22Rv1 (cell line): ENCODE measurements at regions not wholly inside any gene's neighbourhood (a gene's known extent, or its start where the extent isn't known, plus 50 kb on each side); places are given as distances from the start of the nearest gene placed in this dataset.
"Not testable (repeated sequence)": the region's sequence is repeated elsewhere in the genome, so short reads cannot be mapped to it uniquely, and the experiment has no call there.

ENCODE experiments used
- H3K27ac ChIP-seq: fragments of 450-650 bp; 2 replicates; pipeline ENCODE4 v1.5.1; 2017
- CTCF ChIP-seq: fragments of 450-650 bp; IDR thresholded peaks from 2 replicates; pipeline ENCODE4 v1.5.1; 2017; ENCODE audit warnings: mild to moderate bottlenecking
- ZFX ChIP-seq: fragments of 450-650 bp; IDR thresholded peaks from 2 replicates; pipeline ENCODE4 v1.6.1; 2017; ENCODE audit warnings: antibody characterized with exemption, borderline replicate concordance

- TF ChIP-seq CTCF = no peak; the same call in 1 of the 2 replicates
- TF ChIP-seq ZFX = no peak
Observed at GRCh38 chr7:96800824-96801223, 91.2 kb upstream of the SEM1 start.

GRCh38 chr7:96819111-96819700, 109.6 kb upstream of the SEM1 start:
- no peak for TF ChIP-seq CTCF
- TF ChIP-seq ZFX = no peak
- no peak overlapping the region for H3K27ac ChIP-seq

More at GRCh38 chr7:96800824-96801223, 91.2 kb upstream of the SEM1 start:
- H3K27ac ChIP-seq = no peak overlapping the region

GRCh38 chr7:96821131-96821530, 111.5 kb upstream of the SEM1 start:
- H3K27ac ChIP-seq = not testable (repeated sequence)

- TF ChIP-seq ZFX = no peak
- no peak overlapping the region for H3K27ac ChIP-seq
Observed at GRCh38 chr7:96822824-96823223, 113.2 kb upstream of the SEM1 start.

GRCh38 chr7:96823274-96823673, 113.6 kb upstream of the SEM1 start:
- no peak overlapping the region for H3K27ac ChIP-seq
- TF ChIP-seq CTCF = no peak
- TF ChIP-seq ZFX = no peak

GRCh38 chr7:96824686-96825085, 115.0 kb upstream of the SEM1 start:
- TF ChIP-seq CTCF (no peak), ZFX (no peak)

GRCh38 chr7:96825285-96825684, 115.6 kb upstream of the SEM1 start:
- H3K27ac ChIP-seq = no peak overlapping the region
- no peak for TF ChIP-seq CTCF
- no peak for TF ChIP-seq ZFX

More at GRCh38 chr7:96824686-96825085, 115.0 kb upstream of the SEM1 start:
- H3K27ac ChIP-seq = no peak overlapping the region

GRCh38 chr7:96826089-96826488, 116.4 kb upstream of the SEM1 start:
- TF ChIP-seq ZFX (no peak), CTCF (no peak)
- no peak overlapping the region for H3K27ac ChIP-seq
